Gastroesophageal sphincter (tissue), 3 donors: ENCODE measurements at regions not wholly inside any gene's neighbourhood (a gene's known extent, or its start where the extent isn't known, plus 50 kb on each side); places are given as distances from the start of the nearest gene placed in this dataset.

Source experiments
- POLR2A ChIP-seq, 2 donors: fragments of 450-650 bp; IDR thresholded peaks; one replicate each; pipeline ENCODE4 v1.6.1; 2017; ENCODE audit warnings: antibody characterized with exemption in 2 of 2, mild to moderate bottlenecking in 2 of 2, moderate library complexity in 1 of 2
- TF ChIP-seq, protein P1 (sequence below), 4 experiments: fragments of 200-600 bp in 2 of 4; fragments of 450-650 bp in 2 of 4; sonication (generic) in 1 of 4; IDR thresholded peaks; one replicate each; pipeline ENCODE4 v1.5.1; 2017 to 2019; ENCODE audit warnings: antibody characterized with exemption in 4 of 4, mild to moderate bottlenecking in 2 of 4, moderate library complexity in 2 of 4

DNA sequence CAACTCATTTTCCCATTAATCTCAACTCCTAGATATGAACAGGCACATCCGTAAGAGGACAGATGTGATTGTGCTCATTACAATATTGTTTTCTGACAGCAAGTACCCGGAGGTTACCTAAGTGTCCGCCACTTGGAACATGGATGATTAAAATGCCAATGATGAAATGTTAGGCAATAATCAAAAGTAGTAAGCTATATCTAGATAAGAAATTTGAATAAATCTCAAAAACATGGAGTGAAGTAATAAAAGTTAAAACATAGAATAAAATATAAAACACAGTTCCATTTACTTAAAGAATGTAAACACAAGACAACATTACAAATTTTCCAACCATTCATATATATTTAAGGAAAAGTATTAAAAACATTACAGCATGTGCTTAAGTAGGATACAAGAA, 59.2 kb upstream of the LY86 start:
- no peak for TF ChIP-seq POLR2A (IDR thresholded peaks at IDR 0.05)
- TF ChIP-seq, protein P1, sequence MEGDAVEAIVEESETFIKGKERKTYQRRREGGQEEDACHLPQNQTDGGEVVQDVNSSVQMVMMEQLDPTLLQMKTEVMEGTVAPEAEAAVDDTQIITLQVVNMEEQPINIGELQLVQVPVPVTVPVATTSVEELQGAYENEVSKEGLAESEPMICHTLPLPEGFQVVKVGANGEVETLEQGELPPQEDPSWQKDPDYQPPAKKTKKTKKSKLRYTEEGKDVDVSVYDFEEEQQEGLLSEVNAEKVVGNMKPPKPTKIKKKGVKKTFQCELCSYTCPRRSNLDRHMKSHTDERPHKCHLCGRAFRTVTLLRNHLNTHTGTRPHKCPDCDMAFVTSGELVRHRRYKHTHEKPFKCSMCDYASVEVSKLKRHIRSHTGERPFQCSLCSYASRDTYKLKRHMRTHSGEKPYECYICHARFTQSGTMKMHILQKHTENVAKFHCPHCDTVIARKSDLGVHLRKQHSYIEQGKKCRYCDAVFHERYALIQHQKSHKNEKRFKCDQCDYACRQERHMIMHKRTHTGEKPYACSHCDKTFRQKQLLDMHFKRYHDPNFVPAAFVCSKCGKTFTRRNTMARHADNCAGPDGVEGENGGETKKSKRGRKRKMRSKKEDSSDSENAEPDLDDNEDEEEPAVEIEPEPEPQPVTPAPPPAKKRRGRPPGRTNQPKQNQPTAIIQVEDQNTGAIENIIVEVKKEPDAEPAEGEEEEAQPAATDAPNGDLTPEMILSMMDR (IDR thresholded peaks at IDR 0.05) = no peak
